Calu3 (cell line): ENCODE measurements at regions not wholly inside any gene's neighbourhood (a gene's known extent, or its start where the extent isn't known, plus 50 kb on each side); places are given as distances from the start of the nearest gene placed in this dataset.

Source experiments
- BruUV-seq: library from RNA; stranded (reverse); fragments of 400-500 nt; replicated peaks from 2 replicates; lab custom pipeline; 2021; lab: Mats Ljungman, UMichigan
- CTCF ChIA-PET: fragments of 300-600 bp; sonication (Branson Sonifier 250); formaldehyde crosslinking; loops from one replicate; lab custom pipeline; 2022; ENCODE audit warnings: antibody characterized with exemption; lab: Charles Lee
- DNase-seq: peaks from one replicate; pipeline ENCODE4 v3.0.0; 2022
- H3K27ac Mint-ChIP-seq: one replicate; pipeline ENCODE4 v1.8.0; 2022; ENCODE audit warnings: mixed read lengths; ENCODE audit not compliant: unreplicated experiment
- H3K27me3 Mint-ChIP-seq: one replicate; pipeline ENCODE4 v1.8.0; 2022; ENCODE audit warnings: mixed read lengths; ENCODE audit not compliant: unreplicated experiment
- H3K36me3 Mint-ChIP-seq: one replicate; pipeline ENCODE4 v1.8.0; 2022; ENCODE audit warnings: mild to moderate bottlenecking, moderate library complexity, mixed read lengths; ENCODE audit not compliant: insufficient read depth, unreplicated experiment
- H3K4me1 Mint-ChIP-seq: one replicate; pipeline ENCODE4 v1.8.0; 2022; ENCODE audit warnings: mild to moderate bottlenecking, low read depth, mixed read lengths; ENCODE audit not compliant: unreplicated experiment
- H3K4me3 Mint-ChIP-seq: one replicate; pipeline ENCODE4 v1.8.0; 2022; ENCODE audit warnings: mild to moderate bottlenecking, low read depth, moderate library complexity, mixed read lengths; ENCODE audit not compliant: unreplicated experiment
- H3K9me3 Mint-ChIP-seq: one replicate; pipeline ENCODE4 v1.8.0; 2022; ENCODE audit warnings: low read depth, mixed read lengths; ENCODE audit not compliant: unreplicated experiment
- CTCF ChIP-seq: fragments of 200-600 bp; IDR thresholded peaks from one replicate; pipeline ENCODE4 v1.8.0; 2022; ENCODE audit warnings: antibody characterized with exemption; ENCODE audit not compliant: unreplicated experiment
- intact Hi-C: fragments of 100-400 bp; cut with micrococcal nuclease; formaldehyde crosslinking; loops from one replicate; pipeline ENCODE4 v1.10.0; 2022; ENCODE audit not compliant: unreplicated experiment

GRCh38 chr2:129252781-129253460 is 726.5 kb upstream of the RAB6C start:
- Mint-ChIP-seq H3K36me3 (no peaks in the 10 kb centered on the region), H3K9me3 (peaks cover 10% of the 10 kb centered on the region), H3K27me3 (no peaks in the 10 kb centered on the region), H3K4me1 (no peaks in the 10 kb centered on the region), H3K4me3 (no peak overlapping the region), H3K27ac (no peak overlapping the region)
- CTCF ChIA-PET, result interaction anchor here (0.7 kb wide), 2 partner anchors 680 to 789 kb away, joined by 4 to 5 read pairs; no protein-coding TSS in a partner anchor
- no TSS peak for BruUV-seq
- no peak for DNase-seq
- intact Hi-C loops, result no loop called here
- no peak for TF ChIP-seq CTCF

GRCh38 chr2:129253461-129253812 is 726.0 kb upstream of the RAB6C start:
- peaks cover 11% of the 10 kb centered on the region for H3K9me3 Mint-ChIP-seq
- no peak for DNase-seq

GRCh38 chr2:129254718-129255117 is 724.7 kb upstream of the RAB6C start:
- Mint-ChIP-seq H3K9me3 (peaks cover 16% of the 10 kb centered on the region), H3K36me3 (no peaks in the 10 kb centered on the region), H3K27me3 (no peaks in the 10 kb centered on the region), H3K4me1 (no peaks in the 10 kb centered on the region), H3K27ac (no peak overlapping the region), H3K4me3 (no peak overlapping the region)
- intact Hi-C loops, result no loop called here
- CTCF ChIA-PET, result no interaction called here
- TF ChIP-seq CTCF, result no peak
- no TSS peak for BruUV-seq
- no peak for DNase-seq

More at GRCh38 chr2:129253461-129253812, 726.0 kb upstream of the RAB6C start:
- BruUV-seq, result no TSS peak
- CTCF ChIA-PET, result interaction anchor here (0.7 kb wide), 2 partner anchors 681 to 790 kb away, joined by 4 to 5 read pairs; no protein-coding TSS in a partner anchor
- Mint-ChIP-seq H3K36me3 (no peaks in the 10 kb centered on the region), H3K4me1 (no peaks in the 10 kb centered on the region), H3K27me3 (no peaks in the 10 kb centered on the region), H3K27ac (no peak overlapping the region), H3K4me3 (no peak overlapping the region)
- TF ChIP-seq CTCF, result no peak
- intact Hi-C loops, result no loop called here

- H3K9me3 Mint-ChIP-seq, result peaks cover 14% of the 10 kb centered on the region
- H3K4me3 Mint-ChIP-seq, result no peak overlapping the region
- DNase-seq, result no peak
- CTCF ChIA-PET, result no interaction called here
- BruUV-seq, result no TSS peak
- H3K27ac Mint-ChIP-seq, result no peak overlapping the region
- no peak for TF ChIP-seq CTCF
- intact Hi-C loops, result no loop called here
- no peaks in the 10 kb centered on the region for H3K36me3 Mint-ChIP-seq
- H3K4me1 Mint-ChIP-seq, result no peaks in the 10 kb centered on the region
- no peaks in the 10 kb centered on the region for H3K27me3 Mint-ChIP-seq
Observed at GRCh38 chr2:129255610-129256313, 723.7 kb upstream of the RAB6C start.
